ENCODE measurements at regions not wholly inside any gene's neighbourhood (a gene's known extent, or its start where the extent isn't known, plus 50 kb on each side); places are given as distances from the start of the nearest gene placed in this dataset.

DNA sequence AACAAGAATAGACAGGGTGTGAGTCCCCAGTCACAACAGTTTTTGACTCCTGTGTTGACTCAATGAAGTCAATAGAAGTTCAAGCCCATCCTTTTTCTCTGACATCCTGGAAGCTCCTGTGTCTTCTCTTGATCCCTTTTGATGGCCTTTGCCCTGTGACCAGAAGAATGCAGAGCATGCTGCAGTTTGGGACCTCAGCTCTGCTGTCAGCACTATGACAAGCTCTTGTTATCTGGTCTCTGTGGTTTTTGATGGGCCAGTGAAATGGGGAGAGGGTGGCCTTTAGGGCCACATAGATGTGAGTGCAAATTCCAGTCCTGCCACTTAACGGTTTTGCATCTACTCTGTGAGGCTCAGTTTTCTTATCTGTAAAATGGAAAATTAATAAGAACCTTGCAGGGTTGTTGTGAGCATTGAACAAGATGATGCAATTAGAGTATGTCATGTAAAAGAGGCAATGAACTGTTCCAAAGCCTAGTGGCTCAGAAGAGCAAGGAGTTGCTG lies 102.4 kb upstream of the IKZF1 start:
- no peak for TF ChIP-seq EZH2 (IDR thresholded peaks at IDR 0.05; ENCODE audit: insufficient read depth, low read length)
- TF ChIP-seq, protein P1, sequence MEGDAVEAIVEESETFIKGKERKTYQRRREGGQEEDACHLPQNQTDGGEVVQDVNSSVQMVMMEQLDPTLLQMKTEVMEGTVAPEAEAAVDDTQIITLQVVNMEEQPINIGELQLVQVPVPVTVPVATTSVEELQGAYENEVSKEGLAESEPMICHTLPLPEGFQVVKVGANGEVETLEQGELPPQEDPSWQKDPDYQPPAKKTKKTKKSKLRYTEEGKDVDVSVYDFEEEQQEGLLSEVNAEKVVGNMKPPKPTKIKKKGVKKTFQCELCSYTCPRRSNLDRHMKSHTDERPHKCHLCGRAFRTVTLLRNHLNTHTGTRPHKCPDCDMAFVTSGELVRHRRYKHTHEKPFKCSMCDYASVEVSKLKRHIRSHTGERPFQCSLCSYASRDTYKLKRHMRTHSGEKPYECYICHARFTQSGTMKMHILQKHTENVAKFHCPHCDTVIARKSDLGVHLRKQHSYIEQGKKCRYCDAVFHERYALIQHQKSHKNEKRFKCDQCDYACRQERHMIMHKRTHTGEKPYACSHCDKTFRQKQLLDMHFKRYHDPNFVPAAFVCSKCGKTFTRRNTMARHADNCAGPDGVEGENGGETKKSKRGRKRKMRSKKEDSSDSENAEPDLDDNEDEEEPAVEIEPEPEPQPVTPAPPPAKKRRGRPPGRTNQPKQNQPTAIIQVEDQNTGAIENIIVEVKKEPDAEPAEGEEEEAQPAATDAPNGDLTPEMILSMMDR (IDR thresholded peaks at IDR 0.05; ENCODE audit: insufficient read depth, low read depth, low read length): no peak

Measured in astrocyte (in vitro differentiated cells and primary cell).